Natural killer cell (primary cell): ENCODE measurements at regions not wholly inside any gene's neighbourhood (a gene's known extent, or its start where the extent isn't known, plus 50 kb on each side); places are given as distances from the start of the nearest gene placed in this dataset.

Source experiments
- ATAC-seq, 3 donors: fragments of 150-1000 bp in 2 of 3; fragments of 200-7000 bp in 1 of 3; cut with Tn5 transposase; 1 replicate in 1 of 3; 2 replicates in 2 of 3; pipeline ENCODE4 v1.10.0; 2021; ENCODE audit warnings: mild to moderate bottlenecking in 2 of 3, moderate library complexity in 2 of 3
- DNase-seq, 2 donors: peaks; one replicate each; pipeline versions ENCODE4 v3.0.0 to v3.0.0-alpha.2; 2013 to 2021; ENCODE audit warnings: mixed read lengths in 1 of 2
- H3K27ac ChIP-seq: one replicate; pipeline ENCODE4 v1.5.1; 2013; ENCODE audit warnings: mild to moderate bottlenecking, low read length
- H3K27me3 ChIP-seq: one replicate; pipeline ENCODE4 v1.6.1; 2013; ENCODE audit warnings: low read length; ENCODE audit not compliant: control insufficient read depth, insufficient read depth
- H3K36me3 ChIP-seq: one replicate; pipeline ENCODE4 v1.6.1; 2013; ENCODE audit warnings: low read length; ENCODE audit not compliant: control insufficient read depth, insufficient read depth
- H3K4me1 ChIP-seq: one replicate; pipeline ENCODE4 v1.6.1; 2013; ENCODE audit warnings: low read length; ENCODE audit not compliant: control insufficient read depth, insufficient read depth
- H3K4me3 ChIP-seq: one replicate; pipeline ENCODE4 v1.5.1; 2013; ENCODE audit warnings: low read length
- H3K9me3 ChIP-seq: one replicate; pipeline ENCODE4 v1.6.1; 2013; ENCODE audit warnings: low read length; ENCODE audit not compliant: control insufficient read depth, insufficient read depth
- H3K27ac Mint-ChIP-seq, 2 donors: one replicate each; pipeline ENCODE4 v1.8.0; 2022; ENCODE audit warnings: mild to moderate bottlenecking in 2 of 2, mixed read lengths in 2 of 2, moderate library complexity in 1 of 2
- H3K27me3 Mint-ChIP-seq, 2 donors: one replicate each; pipeline ENCODE4 v1.8.0; 2022; ENCODE audit warnings: low read depth in 2 of 2, mixed read lengths in 2 of 2
- H3K36me3 Mint-ChIP-seq: one replicate; pipeline ENCODE4 v1.8.0; 2022; ENCODE audit warnings: mixed read lengths
- H3K4me1 Mint-ChIP-seq, 2 donors: one replicate each; pipeline ENCODE4 v1.8.0; 2022; ENCODE audit warnings: mixed read lengths in 2 of 2
- H3K4me3 Mint-ChIP-seq: one replicate; pipeline ENCODE4 v1.8.0; 2022; ENCODE audit warnings: mild to moderate bottlenecking, moderate library complexity, mixed read lengths
- H3K9me3 Mint-ChIP-seq, 2 donors: one replicate each; pipeline ENCODE4 v1.8.0; 2022; ENCODE audit warnings: mixed read lengths in 2 of 2
- WGBS: methylation state at CpG from one replicate; pipeline ENCODE4 v1.1.7; 2013; ENCODE audit warnings: missing lambda C conversion rate; ENCODE audit not compliant: insufficient coverage; 5-methylcytosine and 5-hydroxymethylcytosine counted together
- intact Hi-C: fragments of 100-400 bp; cut with micrococcal nuclease; formaldehyde crosslinking; loops from one replicate; pipeline ENCODE4 v1.14.2; 2022
- TF ChIP-seq, protein P1 (sequence below): fragments of 200-600 bp; IDR thresholded peaks from one replicate; pipeline ENCODE4 v1.8.0; 2022; ENCODE audit warnings: antibody characterized with exemption

DNA sequence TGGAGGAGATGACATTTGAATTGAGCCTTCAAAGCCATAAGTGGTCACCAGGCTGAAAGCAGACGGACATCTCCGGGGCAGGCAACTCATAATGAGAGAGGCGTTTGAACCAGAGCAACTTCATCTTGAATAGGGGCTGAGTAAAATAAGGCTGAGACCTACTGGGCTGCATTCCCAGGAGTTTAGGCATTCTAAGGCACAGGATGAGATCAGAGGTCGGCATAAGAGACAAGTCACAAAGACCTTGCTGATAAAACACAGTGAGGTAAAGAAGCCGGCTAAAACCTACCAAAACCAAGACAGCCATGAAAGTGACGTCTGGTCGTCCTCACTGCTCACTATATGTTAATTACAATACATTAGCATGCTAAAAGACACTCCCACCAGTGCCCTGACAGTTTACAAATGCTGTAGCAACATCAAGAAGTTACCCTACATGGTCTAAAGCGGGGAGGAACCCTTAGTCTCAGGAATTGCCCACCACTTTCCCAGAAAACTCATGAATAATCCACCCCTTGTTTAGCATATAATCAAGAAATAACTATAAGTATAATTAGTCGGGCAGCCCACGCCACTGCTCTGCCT, 194.7 kb upstream of the SOX4 start:
- H3K4me1 Mint-ChIP-seq: no peaks in the 10 kb centered on the region
- Histone ChIP-seq H3K4me1 (no peaks in the 10 kb centered on the region), H3K4me3 (no peak overlapping the region), H3K27me3 (no peaks in the 10 kb centered on the region), H3K36me3 (no peaks in the 10 kb centered on the region), H3K9me3 (no peaks in the 10 kb centered on the region), H3K27ac (no peak overlapping the region)
- no peaks in the 10 kb centered on the region for H3K36me3 Mint-ChIP-seq
- TF ChIP-seq, protein P1, sequence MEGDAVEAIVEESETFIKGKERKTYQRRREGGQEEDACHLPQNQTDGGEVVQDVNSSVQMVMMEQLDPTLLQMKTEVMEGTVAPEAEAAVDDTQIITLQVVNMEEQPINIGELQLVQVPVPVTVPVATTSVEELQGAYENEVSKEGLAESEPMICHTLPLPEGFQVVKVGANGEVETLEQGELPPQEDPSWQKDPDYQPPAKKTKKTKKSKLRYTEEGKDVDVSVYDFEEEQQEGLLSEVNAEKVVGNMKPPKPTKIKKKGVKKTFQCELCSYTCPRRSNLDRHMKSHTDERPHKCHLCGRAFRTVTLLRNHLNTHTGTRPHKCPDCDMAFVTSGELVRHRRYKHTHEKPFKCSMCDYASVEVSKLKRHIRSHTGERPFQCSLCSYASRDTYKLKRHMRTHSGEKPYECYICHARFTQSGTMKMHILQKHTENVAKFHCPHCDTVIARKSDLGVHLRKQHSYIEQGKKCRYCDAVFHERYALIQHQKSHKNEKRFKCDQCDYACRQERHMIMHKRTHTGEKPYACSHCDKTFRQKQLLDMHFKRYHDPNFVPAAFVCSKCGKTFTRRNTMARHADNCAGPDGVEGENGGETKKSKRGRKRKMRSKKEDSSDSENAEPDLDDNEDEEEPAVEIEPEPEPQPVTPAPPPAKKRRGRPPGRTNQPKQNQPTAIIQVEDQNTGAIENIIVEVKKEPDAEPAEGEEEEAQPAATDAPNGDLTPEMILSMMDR: no peak
- intact Hi-C loops: no loop called here
- no peak overlapping the region for H3K4me3 Mint-ChIP-seq
- H3K27me3 Mint-ChIP-seq: peaks cover 0 to 5% of the 10 kb centered on the region in 2 donors
- ATAC-seq (no peak), DNase-seq (no peak)
- H3K27ac Mint-ChIP-seq: no peak overlapping the region
- 89% methylated on average over 10 of the region's 10 CpGs for WGBS
- no peaks in the 10 kb centered on the region for H3K9me3 Mint-ChIP-seq

DNA sequence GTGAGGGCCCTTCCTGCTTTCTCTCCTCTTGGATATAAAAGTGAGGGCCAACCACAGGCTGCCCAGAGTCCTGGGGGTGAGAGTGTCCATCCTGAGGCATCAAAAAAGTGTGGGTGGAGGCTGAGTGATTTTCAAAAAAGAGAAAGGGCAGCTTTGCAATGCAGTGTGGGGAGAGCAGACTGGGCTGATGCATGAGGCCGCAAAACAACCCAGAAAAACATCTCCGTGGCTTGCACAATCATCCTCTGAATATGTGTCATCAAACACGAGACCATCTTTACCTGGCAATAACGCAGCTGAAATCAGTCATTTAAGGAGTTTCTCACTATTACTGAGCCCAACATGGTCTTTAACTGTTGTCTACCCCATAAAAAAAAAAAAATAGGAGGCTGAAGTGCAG, 191.2 kb upstream of the SOX4 start:
- H3K27ac Mint-ChIP-seq: no peak overlapping the region
- H3K27me3 ChIP-seq: no peaks in the 10 kb centered on the region
- peaks cover 5 to 6% of the 10 kb centered on the region in 2 donors for H3K27me3 Mint-ChIP-seq
- 76% methylated on average over 4 of the region's 4 CpGs for WGBS
- H3K4me3 Mint-ChIP-seq: no peak overlapping the region
- no peak overlapping the region for H3K4me3 ChIP-seq
- no peaks in the 10 kb centered on the region for H3K9me3 Mint-ChIP-seq
- no peaks in the 10 kb centered on the region for H3K9me3 ChIP-seq
- DNase-seq (no peak), ATAC-seq (no peak)
- no peaks in the 10 kb centered on the region for H3K36me3 Mint-ChIP-seq
- intact Hi-C loops: no loop called here
- TF ChIP-seq, protein P1: no peak
- no peak overlapping the region for H3K27ac ChIP-seq
- no peaks in the 10 kb centered on the region for H3K4me1 ChIP-seq
- no peaks in the 10 kb centered on the region for H3K4me1 Mint-ChIP-seq
- H3K36me3 ChIP-seq: no peaks in the 10 kb centered on the region

DNA sequence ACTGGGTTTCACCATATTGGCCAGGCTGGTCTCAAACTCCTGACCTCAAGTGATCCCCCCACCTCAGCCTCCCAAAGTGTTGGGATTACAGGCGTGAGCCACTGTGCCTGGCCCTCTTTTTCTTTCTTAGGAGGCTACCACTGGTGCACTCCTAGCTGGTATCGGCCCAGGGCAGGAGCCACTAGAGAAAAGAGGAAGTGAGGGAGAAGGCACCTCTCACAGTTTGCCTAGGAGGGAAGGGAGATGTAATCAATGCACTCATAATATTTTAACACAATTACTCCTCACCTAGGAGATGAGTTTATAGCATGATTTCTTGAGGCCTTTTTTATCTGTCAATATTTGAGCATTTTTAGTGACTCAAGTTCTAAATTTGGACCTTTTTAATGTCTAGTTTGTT, 189.0 kb upstream of the SOX4 start:
- H3K4me1 Mint-ChIP-seq: no peaks in the 10 kb centered on the region
- no peak for DNase-seq
- Histone ChIP-seq H3K4me1 (no peaks in the 10 kb centered on the region), H3K9me3 (no peaks in the 10 kb centered on the region), H3K27ac (no peak overlapping the region), H3K4me3 (no peak overlapping the region), H3K27me3 (no peaks in the 10 kb centered on the region), H3K36me3 (no peaks in the 10 kb centered on the region)
- H3K27me3 Mint-ChIP-seq: peaks cover 7 to 21% of the 10 kb centered on the region in 2 donors
- H3K36me3 Mint-ChIP-seq: peaks cover 6% of the 10 kb centered on the region
- TF ChIP-seq, protein P1: no peak
- no peaks in the 10 kb centered on the region for H3K9me3 Mint-ChIP-seq
- ATAC-seq: no peak
- no peak overlapping the region for H3K4me3 Mint-ChIP-seq
- no peak overlapping the region for H3K27ac Mint-ChIP-seq
- 80% methylated on average over 1 of the region's 2 CpGs for WGBS
- intact Hi-C loops: no loop called here

DNA sequence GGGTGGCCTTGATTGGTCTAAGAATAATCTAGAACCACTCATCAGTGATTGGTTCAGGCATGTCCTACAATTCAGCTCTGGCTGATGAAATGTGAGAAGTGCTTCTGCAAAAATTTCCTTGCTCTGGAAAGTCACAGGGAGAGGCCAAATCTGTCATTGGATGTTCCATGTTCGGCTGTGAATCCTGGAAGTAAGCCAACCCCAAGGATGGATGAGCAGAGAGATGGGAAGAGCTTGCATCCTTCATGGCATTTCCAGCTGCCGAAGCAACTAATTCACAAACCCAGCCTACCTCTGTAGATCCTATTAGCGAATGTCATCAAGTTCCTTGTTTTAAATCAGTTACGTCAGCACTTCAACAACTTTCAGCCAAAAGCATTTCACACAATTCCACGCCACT, 187.2 kb upstream of the SOX4 start:
- Mint-ChIP-seq H3K27ac (no peak overlapping the region), H3K27me3 (peaks cover 6 to 25% of the 10 kb centered on the region in 2 donors), H3K9me3 (no peaks in the 10 kb centered on the region), H3K4me3 (no peak overlapping the region), H3K4me1 (no peaks in the 10 kb centered on the region), H3K36me3 (peaks cover 6% of the 10 kb centered on the region)
- Histone ChIP-seq H3K4me3 (no peak overlapping the region), H3K4me1 (no peaks in the 10 kb centered on the region), H3K27me3 (no peaks in the 10 kb centered on the region), H3K36me3 (no peaks in the 10 kb centered on the region), H3K27ac (no peak overlapping the region), H3K9me3 (no peaks in the 10 kb centered on the region)
- WGBS: 95% methylated on average over 5 of the region's 5 CpGs
- intact Hi-C loops: no loop called here
- ATAC-seq: no peak
- no peak for DNase-seq
- TF ChIP-seq, protein P1: no peak
